GM19023 (cell line): ENCODE measurements at regions not wholly inside any gene's neighbourhood (a gene's known extent, or its start where the extent isn't known, plus 50 kb on each side); places are given as distances from the start of the nearest gene placed in this dataset.
"Not testable (repeated sequence)": the region's sequence is repeated elsewhere in the genome, so short reads cannot be mapped to it uniquely, and the experiment has no call there.

Experiments used
- ATAC-seq: cut with Tn5 transposase; IDR thresholded peaks from one replicate; pipeline ENCODE4 v1.9.1; 2021; ENCODE audit warnings: mild to moderate bottlenecking, moderate library complexity; ENCODE audit not compliant: unreplicated experiment

- no peak for ATAC-seq
Measured at GRCh38 chr14:21807975-21808374, 134.4 kb upstream of the OR4E1 start.

- no peak for ATAC-seq
Measured at GRCh38 chr14:21804981-21805380, 131.4 kb upstream of the OR4E1 start.

- ATAC-seq, result no peak
Measured at GRCh38 chr14:21802441-21802840, 128.8 kb upstream of the OR4E1 start.

GRCh38 chr14:21796916-21797315 lies 123.3 kb upstream of the OR4E1 start:
- ATAC-seq, result no peak

- ATAC-seq, result no peak
Measured at GRCh38 chr14:21795456-21795855, 121.8 kb upstream of the OR4E1 start.

GRCh38 chr14:21791749-21792148 lies 118.1 kb upstream of the OR4E1 start:
- ATAC-seq, result no peak

- not testable (repeated sequence) for ATAC-seq
Measured at GRCh38 chr14:21788687-21789086, 115.1 kb upstream of the OR4E1 start.

- not testable (repeated sequence) for ATAC-seq
Measured at GRCh38 chr14:21787242-21787641, 113.6 kb upstream of the OR4E1 start.

- ATAC-seq, result no peak
Measured at GRCh38 chr14:21781543-21781942, 107.9 kb upstream of the OR4E1 start.

GRCh38 chr14:21780429-21781084 lies 106.9 kb upstream of the OR4E1 start:
- no peak for ATAC-seq

- no peak for ATAC-seq
Measured at GRCh38 chr14:21771671-21772070, 98.1 kb upstream of the OR4E1 start.

GRCh38 chr14:21768875-21769257 lies 95.2 kb upstream of the OR4E1 start:
- no peak for ATAC-seq

- ATAC-seq, result no peak
Measured at GRCh38 chr14:21768116-21768874, 94.7 kb upstream of the OR4E1 start.

GRCh38 chr14:21760360-21760759 lies 86.7 kb upstream of the OR4E1 start:
- not testable (repeated sequence) for ATAC-seq

- ATAC-seq, result no peak
Measured at GRCh38 chr14:21749306-21749868, 75.8 kb upstream of the OR4E1 start.

GRCh38 chr14:21748869-21749303 lies 75.3 kb upstream of the OR4E1 start:
- ATAC-seq, result no peak

- no peak for ATAC-seq
Measured at GRCh38 chr14:21735639-21736307, 62.2 kb upstream of the OR4E1 start.

- no peak for ATAC-seq
Measured at GRCh38 chr14:21735200-21735599, 61.6 kb upstream of the OR4E1 start.

GRCh38 chr14:21734457-21735074 lies 60.9 kb upstream of the OR4E1 start:
- ATAC-seq, result no peak

GRCh38 chr14:21729703-21730233 lies 56.1 kb upstream of the OR4E1 start:
- no peak for ATAC-seq

GRCh38 chr14:21725250-21725649 lies 51.6 kb upstream of the OR4E1 start:
- no peak for ATAC-seq
